ENCODE measurements at regions not wholly inside any gene's neighbourhood (a gene's known extent, or its start where the extent isn't known, plus 50 kb on each side); places are given as distances from the start of the nearest gene placed in this dataset.

- TF ChIP-seq POLR2A (IDR thresholded peaks at IDR 0.05) (no peak), POLR2AphosphoS5 (IDR thresholded peaks at IDR 0.05; ENCODE audit: insufficient read depth in 1 of 2, low read depth in 1 of 2) (no peak)
- TF ChIP-seq, protein P1, sequence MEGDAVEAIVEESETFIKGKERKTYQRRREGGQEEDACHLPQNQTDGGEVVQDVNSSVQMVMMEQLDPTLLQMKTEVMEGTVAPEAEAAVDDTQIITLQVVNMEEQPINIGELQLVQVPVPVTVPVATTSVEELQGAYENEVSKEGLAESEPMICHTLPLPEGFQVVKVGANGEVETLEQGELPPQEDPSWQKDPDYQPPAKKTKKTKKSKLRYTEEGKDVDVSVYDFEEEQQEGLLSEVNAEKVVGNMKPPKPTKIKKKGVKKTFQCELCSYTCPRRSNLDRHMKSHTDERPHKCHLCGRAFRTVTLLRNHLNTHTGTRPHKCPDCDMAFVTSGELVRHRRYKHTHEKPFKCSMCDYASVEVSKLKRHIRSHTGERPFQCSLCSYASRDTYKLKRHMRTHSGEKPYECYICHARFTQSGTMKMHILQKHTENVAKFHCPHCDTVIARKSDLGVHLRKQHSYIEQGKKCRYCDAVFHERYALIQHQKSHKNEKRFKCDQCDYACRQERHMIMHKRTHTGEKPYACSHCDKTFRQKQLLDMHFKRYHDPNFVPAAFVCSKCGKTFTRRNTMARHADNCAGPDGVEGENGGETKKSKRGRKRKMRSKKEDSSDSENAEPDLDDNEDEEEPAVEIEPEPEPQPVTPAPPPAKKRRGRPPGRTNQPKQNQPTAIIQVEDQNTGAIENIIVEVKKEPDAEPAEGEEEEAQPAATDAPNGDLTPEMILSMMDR (IDR thresholded peaks at IDR 0.05): no peak
These were observed 274.1 kb downstream of the ALG10 start for GRCh38 chr12:34296143-34297041.

Measured in vagina (tissue), 2 donors.